ENCODE measurements at regions not wholly inside any gene's neighbourhood (a gene's known extent, or its start where the extent isn't known, plus 50 kb on each side); places are given as distances from the start of the nearest gene placed in this dataset.

- no peak for TF ChIP-seq CTCF (IDR thresholded peaks at IDR 0.05)
- no peak for TF ChIP-seq POLR2AphosphoS5 (IDR thresholded peaks at IDR 0.05)
- TF ChIP-seq EP300 (IDR thresholded peaks at IDR 0.05): no peak
These were observed 114.9 kb upstream of the ZFP64 start for GRCh38 chr20:52306477-52306876.
